ENCODE measurements at regions not wholly inside any gene's neighbourhood (a gene's known extent, or its start where the extent isn't known, plus 50 kb on each side); places are given as distances from the start of the nearest gene placed in this dataset.

GRCh38 chr14:53327716-53328115, 174.6 kb upstream of the DDHD1 start:
- Histone ChIP-seq H3K36me3 (ENCODE audit: control insufficient read depth, insufficient read depth, low read length) (no peaks in the 10 kb centered on the region), H3K27me3 (ENCODE audit: control insufficient read depth, insufficient read depth, low read length) (no peaks in the 10 kb centered on the region)
- peak; percentile 78 to 81 for DNase-seq (ENCODE audit: low read depth in 2 of 2)

GRCh38 chr14:53325176-53325806, 172.2 kb upstream of the DDHD1 start:
- H3K36me3 ChIP-seq (ENCODE audit: control insufficient read depth, insufficient read depth, low read length): no peaks in the 10 kb centered on the region
- no peaks in the 10 kb centered on the region for H3K9me3 ChIP-seq (ENCODE audit: control insufficient read depth, insufficient read depth, low read depth, low read length)
- H3K9ac ChIP-seq (ENCODE audit: insufficient read depth, low read length): no peak overlapping the region
- H3K27ac ChIP-seq (ENCODE audit: insufficient read depth, low read length): no peak overlapping the region
- peak in 1 of 2 donors; percentile 49 for DNase-seq (ENCODE audit: low read depth in 2 of 2)
- peaks cover 6% of the 10 kb centered on the region for H3K4me1 ChIP-seq (ENCODE audit: control insufficient read depth, extremely low read depth, insufficient read depth, low read length)
- H3K27me3 ChIP-seq (ENCODE audit: control insufficient read depth, insufficient read depth, low read length): no peaks in the 10 kb centered on the region
- no peak overlapping the region for H3K4me2 ChIP-seq (ENCODE audit: extremely low read depth, insufficient read depth, low read length)
- TF ChIP-seq CTCF (conservative IDR thresholded peaks at IDR 0.05 in 1 of 2, IDR thresholded peaks at IDR 0.05 in 1 of 2; ENCODE audit: low read depth in 1 of 2, low read length in 2 of 2): peak; percentile 51 to 61
- no peak for TF ChIP-seq EZH2 (IDR thresholded peaks at IDR 0.05; ENCODE audit: low read length, missing control alignments)
- H3K79me2 ChIP-seq (ENCODE audit: control insufficient read depth, insufficient read depth, low read length): no peaks in the 10 kb centered on the region
- H3K4me3 ChIP-seq (replicated peaks in 1 of 4; ENCODE audit: control extremely low read depth in 1 of 4, insufficient read depth in 1 of 4, low read depth in 3 of 4, low read length in 4 of 4): no peak overlapping the region
- H2AFZ ChIP-seq (ENCODE audit: low read length): no peak overlapping the region
- no peaks in the 10 kb centered on the region for H4K20me1 ChIP-seq (ENCODE audit: control insufficient read depth, extremely low read depth, insufficient read depth, low read length)

More at GRCh38 chr14:53327716-53328115, 174.6 kb upstream of the DDHD1 start:
- Histone ChIP-seq H3K4me3 (replicated peaks in 1 of 4; ENCODE audit: control extremely low read depth in 1 of 4, insufficient read depth in 1 of 4, low read depth in 3 of 4, low read length in 4 of 4) (no peak overlapping the region), H3K79me2 (ENCODE audit: control insufficient read depth, insufficient read depth, low read length) (no peaks in the 10 kb centered on the region), H4K20me1 (ENCODE audit: control insufficient read depth, extremely low read depth, insufficient read depth, low read length) (no peaks in the 10 kb centered on the region), H3K4me1 (ENCODE audit: control insufficient read depth, extremely low read depth, insufficient read depth, low read length) (peaks cover 7% of the 10 kb centered on the region), H3K9ac (ENCODE audit: insufficient read depth, low read length) (no peak overlapping the region), H3K27ac (ENCODE audit: insufficient read depth, low read length) (no peak overlapping the region), H3K9me3 (ENCODE audit: control insufficient read depth, insufficient read depth, low read depth, low read length) (no peaks in the 10 kb centered on the region), H2AFZ (ENCODE audit: low read length) (no peak overlapping the region), H3K4me2 (ENCODE audit: extremely low read depth, insufficient read depth, low read length) (no peak overlapping the region)
- no peak for TF ChIP-seq EZH2 (IDR thresholded peaks at IDR 0.05; ENCODE audit: low read length, missing control alignments)
- peak in 1 of 2 donors; percentile 5 for TF ChIP-seq CTCF (conservative IDR thresholded peaks at IDR 0.05 in 1 of 2, IDR thresholded peaks at IDR 0.05 in 1 of 2; ENCODE audit: low read depth in 1 of 2, low read length in 2 of 2)

DNA sequence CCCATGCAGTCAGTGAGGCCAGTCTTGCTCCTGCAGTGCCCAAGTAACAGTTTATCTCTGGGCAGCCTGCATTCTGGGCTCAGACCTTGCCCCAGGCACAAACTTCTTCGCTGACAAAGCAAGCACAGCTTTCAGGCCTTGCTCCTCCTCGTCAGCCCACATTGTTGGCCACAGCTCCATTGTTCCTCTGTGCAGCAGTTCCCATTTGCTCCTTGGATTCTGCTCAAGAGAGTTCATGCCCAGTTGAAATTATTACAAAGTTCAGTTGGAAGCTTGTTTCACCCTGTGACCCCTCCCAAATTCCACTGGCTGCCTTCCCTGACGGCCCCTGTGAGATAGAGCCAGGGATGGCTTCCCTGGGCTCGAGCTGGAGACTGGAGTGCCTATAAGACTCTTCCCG, 163.4 kb upstream of the DDHD1 start:
- H3K36me3 ChIP-seq (ENCODE audit: control insufficient read depth, insufficient read depth, low read length): no peaks in the 10 kb centered on the region
- DNase-seq (ENCODE audit: low read depth in 2 of 2): no peak

More for the DNA sequence above, 163.4 kb upstream of the DDHD1 start:
- Histone ChIP-seq H3K9ac (ENCODE audit: insufficient read depth, low read length) (no peak overlapping the region), H3K4me1 (ENCODE audit: control insufficient read depth, extremely low read depth, insufficient read depth, low read length) (no peaks in the 10 kb centered on the region), H2AFZ (ENCODE audit: low read length) (no peak overlapping the region), H3K4me2 (ENCODE audit: extremely low read depth, insufficient read depth, low read length) (no peak overlapping the region), H3K27ac (ENCODE audit: insufficient read depth, low read length) (no peak overlapping the region), H3K4me3 (replicated peaks in 1 of 4; ENCODE audit: control extremely low read depth in 1 of 4, insufficient read depth in 1 of 4, low read depth in 3 of 4, low read length in 4 of 4) (no peak overlapping the region), H3K9me3 (ENCODE audit: control insufficient read depth, insufficient read depth, low read depth, low read length) (no peaks in the 10 kb centered on the region), H4K20me1 (ENCODE audit: control insufficient read depth, extremely low read depth, insufficient read depth, low read length) (no peaks in the 10 kb centered on the region), H3K79me2 (ENCODE audit: control insufficient read depth, insufficient read depth, low read length) (no peaks in the 10 kb centered on the region), H3K27me3 (ENCODE audit: control insufficient read depth, insufficient read depth, low read length) (no peaks in the 10 kb centered on the region)
- TF ChIP-seq CTCF (conservative IDR thresholded peaks at IDR 0.05 in 1 of 2, IDR thresholded peaks at IDR 0.05 in 1 of 2; ENCODE audit: low read depth in 1 of 2, low read length in 2 of 2): no peak
- no peak for TF ChIP-seq EZH2 (IDR thresholded peaks at IDR 0.05; ENCODE audit: low read length, missing control alignments)

All from fibroblast of lung (primary cell).